Esophagus muscularis mucosa (tissue), 4 donors: ENCODE measurements at regions not wholly inside any gene's neighbourhood (a gene's known extent, or its start where the extent isn't known, plus 50 kb on each side); places are given as distances from the start of the nearest gene placed in this dataset.
"Not testable (repeated sequence)": the region's sequence is repeated elsewhere in the genome, so short reads cannot be mapped to it uniquely, and the experiment has no call there.

ENCODE experiments used
- DNase-seq: peaks from one replicate; pipeline ENCODE4 v3.0.0-alpha.2; 2017; ENCODE audit errors: extremely low spot score
- H3K27ac ChIP-seq, 4 donors: fragments of 200-600 bp; sonication (generic); replicated peaks in 1 of 4; 1 replicate in 3 of 4; 2 replicates in 1 of 4; pipeline ENCODE4 v1.5.1; 2016 to 2019; ENCODE audit warnings: mild to moderate bottlenecking in 1 of 4
- H3K27me3 ChIP-seq, 4 donors: fragments of 200-600 bp; sonication (generic); one replicate each; pipeline versions ENCODE4 v1.5.1 to v1.6.0; 2016 to 2019
- H3K36me3 ChIP-seq, 4 donors: fragments of 200-600 bp; sonication (generic); one replicate each; pipeline ENCODE4 v1.5.1; 2016 to 2019
- H3K4me1 ChIP-seq, 4 donors: fragments of 200-600 bp; sonication (generic); one replicate each; pipeline ENCODE4 v1.5.1; 2016 to 2019
- H3K4me3 ChIP-seq, 4 donors: fragments of 200-600 bp; sonication (generic); 1 replicate in 2 of 4; 2 replicates in 2 of 4; pipeline ENCODE4 v1.5.1; 2016 to 2019; ENCODE audit warnings: mild to moderate bottlenecking in 4 of 4, moderate library complexity in 1 of 4
- H3K9me3 ChIP-seq, 4 donors: fragments of 200-600 bp; sonication (generic); 1 replicate in 3 of 4; 2 replicates in 1 of 4; pipeline ENCODE4 v1.5.1; 2016 to 2019
- CTCF ChIP-seq, 3 experiments: fragments of 200-600 bp in 2 of 3; fragments of 450-650 bp in 1 of 3; sonication (generic) in 2 of 3; IDR thresholded peaks; one replicate each; pipeline ENCODE4 v1.5.1; 2017 to 2019; ENCODE audit warnings: antibody characterized with exemption in 3 of 3, mild to moderate bottlenecking in 2 of 3, moderate library complexity in 1 of 3
- EP300 ChIP-seq: sonication (generic); formaldehyde crosslinking; IDR thresholded peaks from one replicate; pipeline ENCODE4 v1.6.1; 2017; ENCODE audit warnings: antibody characterized with exemption
- POLR2A ChIP-seq: fragments of 450-650 bp; IDR thresholded peaks from one replicate; pipeline ENCODE4 v1.6.1; 2017; ENCODE audit warnings: antibody characterized with exemption, moderate library complexity, mild to moderate bottlenecking, low read depth
- POLR2AphosphoS5 ChIP-seq, 2 donors: sonication (generic); formaldehyde crosslinking; IDR thresholded peaks; one replicate each; pipeline ENCODE4 v1.6.1; 2017; ENCODE audit warnings: antibody characterized with exemption in 2 of 2
- WGBS: methylation state at CpG from one replicate; pipeline ENCODE4 v1.1.5; 2018; 5-methylcytosine and 5-hydroxymethylcytosine counted together
- intact Hi-C: fragments of 100-400 bp; cut with DNase I; formaldehyde crosslinking; loops from one replicate; pipeline ENCODE4 v1.15.1; 2023

GRCh38 chrX:150212672-150213480 lies 150.2 kb upstream of the MAMLD1 start:
- Histone ChIP-seq H3K27me3 (no peaks in the 10 kb centered on the region), H3K36me3 (no peaks in the 10 kb centered on the region), H3K4me1 (peaks cover 6 to 10% (median 8%) of the 10 kb centered on the region in 4 donors), H3K27ac (peak overlapping the region in 1 of 4 donors; percentile 1), H3K9me3 (no peaks in the 10 kb centered on the region), H3K4me3 (no peak overlapping the region)
- intact Hi-C loops: no loop called here
- peak in 1 of 2 donors; percentile 23 for TF ChIP-seq POLR2AphosphoS5 (IDR thresholded peaks at IDR 0.05)
- TF ChIP-seq POLR2A: no peak
- no peak for DNase-seq
- 57% methylated on average over 6 of the region's 6 CpGs for WGBS

GRCh38 chrX:150213481-150214030 lies 149.6 kb upstream of the MAMLD1 start:
- TF ChIP-seq POLR2AphosphoS5 (IDR thresholded peaks at IDR 0.05) (no peak), CTCF (IDR thresholded peaks at IDR 0.05) (no peak), POLR2A (no peak)
- Histone ChIP-seq H3K27ac (peak overlapping the region in 1 of 4 donors; percentile 1), H3K27me3 (no peaks in the 10 kb centered on the region), H3K36me3 (no peaks in the 10 kb centered on the region), H3K4me1 (peaks cover 6 to 10% (median 8%) of the 10 kb centered on the region in 4 donors), H3K4me3 (no peak overlapping the region), H3K9me3 (no peaks in the 10 kb centered on the region)
- intact Hi-C loops: no loop called here
- WGBS: 66% methylated on average over 3 of the region's 3 CpGs
- no peak for DNase-seq

- H3K4me3 ChIP-seq, H3K36me3 ChIP-seq, H3K9me3 ChIP-seq, intact Hi-C loops, H3K27me3 ChIP-seq, H3K4me1 ChIP-seq, DNase-seq, H3K27ac ChIP-seq: not testable (repeated sequence)
- WGBS: no CpG with 5 or more reads among the region's 4 CpGs
Observed at GRCh38 chrX:150216000-150216399, 147.1 kb upstream of the MAMLD1 start.

GRCh38 chrX:150216716-150217115 lies 146.4 kb upstream of the MAMLD1 start:
- DNase-seq: no peak
- Histone ChIP-seq H3K36me3 (no peaks in the 10 kb centered on the region), H3K4me3 (no peak overlapping the region), H3K27ac (no peak overlapping the region), H3K4me1 (peaks cover 6 to 10% (median 8%) of the 10 kb centered on the region in 4 donors), H3K9me3 (no peaks in the 10 kb centered on the region), H3K27me3 (no peaks in the 10 kb centered on the region)
- WGBS: 83% methylated on average over 6 of the region's 6 CpGs
- TF ChIP-seq POLR2A: no peak
- TF ChIP-seq CTCF (IDR thresholded peaks at IDR 0.05): no peak
- no peak for TF ChIP-seq EP300
- TF ChIP-seq POLR2AphosphoS5 (IDR thresholded peaks at IDR 0.05): no peak
- intact Hi-C loops: no loop called here

- TF ChIP-seq POLR2AphosphoS5 (IDR thresholded peaks at IDR 0.05): no peak
- no peak for TF ChIP-seq POLR2A
- TF ChIP-seq EP300: no peak
- no peak for TF ChIP-seq CTCF (IDR thresholded peaks at IDR 0.05)
- intact Hi-C loops: no loop called here
- no peak overlapping the region for H3K27ac ChIP-seq
- no peaks in the 10 kb centered on the region for H3K36me3 ChIP-seq
- no peaks in the 10 kb centered on the region for H3K9me3 ChIP-seq
- peaks cover 4 to 9% (median 8%) of the 10 kb centered on the region in 4 donors for H3K4me1 ChIP-seq
- no peak for DNase-seq
- no peak overlapping the region for H3K4me3 ChIP-seq
- H3K27me3 ChIP-seq: no peaks in the 10 kb centered on the region
- WGBS: 82% methylated on average over 5 of the region's 5 CpGs
Observed at GRCh38 chrX:150217609-150218008, 145.5 kb upstream of the MAMLD1 start.
